Central memory CD4-positive, alpha-beta T cell (primary cell): ENCODE measurements at regions not wholly inside any gene's neighbourhood (a gene's known extent, or its start where the extent isn't known, plus 50 kb on each side); places are given as distances from the start of the nearest gene placed in this dataset.

Source experiments
- DNase-seq: peaks from one replicate; pipeline ENCODE4 v3.0.0; 2022

GRCh38 chr17:77366206-77366557, 225.4 kb downstream of the SEC14L1 start:
- DNase-seq: no peak

GRCh38 chr17:77366558-77367245, 225.9 kb downstream of the SEC14L1 start:
- no peak for DNase-seq

DNA sequence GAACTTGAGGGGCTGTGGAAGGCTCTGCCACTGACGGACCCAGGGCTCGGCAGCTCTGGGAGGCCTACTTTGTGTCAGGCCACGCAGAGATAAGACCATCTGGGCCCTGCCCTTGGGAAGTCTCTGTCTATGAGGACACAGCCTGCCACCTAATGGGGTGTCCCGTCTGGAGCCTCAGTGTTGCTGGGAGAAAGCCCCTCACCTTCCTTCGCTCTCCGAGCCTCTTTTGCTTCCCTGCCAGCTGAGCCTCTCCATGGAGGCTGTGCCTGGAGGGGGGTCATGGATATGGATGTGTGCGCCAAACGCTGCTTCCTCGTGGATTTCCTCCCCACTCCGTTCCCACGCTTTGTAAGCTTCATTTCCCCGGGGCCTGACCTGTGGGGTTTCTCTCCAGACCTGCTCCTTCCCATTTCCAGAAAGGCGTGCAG, 228.8 kb downstream of the SEC14L1 start:
- no peak for DNase-seq

GRCh38 chr17:77370586-77370985, 229.8 kb downstream of the SEC14L1 start:
- DNase-seq: no peak

- DNase-seq: no peak
Observed at GRCh38 chr17:77371117-77371887, 230.5 kb downstream of the SEC14L1 start.

GRCh38 chr17:77371888-77372443, 231.2 kb downstream of the SEC14L1 start:
- DNase-seq: no peak

GRCh38 chr17:77372444-77373298, 231.9 kb downstream of the SEC14L1 start:
- DNase-seq: peak; percentile 64

GRCh38 chr17:77373299-77374169, 232.8 kb downstream of the SEC14L1 start:
- DNase-seq: peak; percentile 49

- peak; percentile 74 for DNase-seq
Observed at GRCh38 chr17:77374170-77374936, 233.6 kb downstream of the SEC14L1 start.

- no peak for DNase-seq
Observed at GRCh38 chr17:77375108-77375916, 234.5 kb downstream of the SEC14L1 start.

GRCh38 chr17:77375917-77376651, 235.3 kb downstream of the SEC14L1 start:
- DNase-seq: peak; percentile 76

- no peak for DNase-seq
Observed at GRCh38 chr17:77376795-77377709, 236.3 kb downstream of the SEC14L1 start.

DNA sequence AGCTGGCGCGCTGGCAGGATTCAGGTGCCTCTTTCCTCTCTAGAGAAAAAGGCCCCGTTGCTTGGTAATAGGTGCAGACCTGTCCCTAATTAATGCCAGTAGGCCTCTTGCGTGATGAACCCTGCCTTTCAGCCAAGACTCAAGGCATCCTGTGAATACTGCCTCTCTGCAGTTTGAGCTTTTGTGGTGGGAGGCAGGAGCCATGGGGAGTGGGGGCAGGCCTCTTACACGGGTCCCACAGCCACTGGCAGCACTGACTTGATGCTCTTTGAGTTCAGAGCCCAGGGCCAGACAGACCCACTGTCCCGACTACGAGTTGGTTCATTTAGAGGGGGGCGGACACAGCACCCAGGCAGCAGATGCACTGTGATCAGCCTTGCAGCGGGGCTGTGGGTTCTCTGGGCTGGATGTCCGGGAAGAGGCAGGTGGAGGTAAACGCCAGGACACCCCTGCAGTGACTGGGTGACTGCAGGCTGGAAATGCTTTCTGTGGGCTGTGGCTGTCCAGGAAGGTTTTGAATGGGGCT, 237.0 kb downstream of the SEC14L1 start:
- no peak for DNase-seq

DNA sequence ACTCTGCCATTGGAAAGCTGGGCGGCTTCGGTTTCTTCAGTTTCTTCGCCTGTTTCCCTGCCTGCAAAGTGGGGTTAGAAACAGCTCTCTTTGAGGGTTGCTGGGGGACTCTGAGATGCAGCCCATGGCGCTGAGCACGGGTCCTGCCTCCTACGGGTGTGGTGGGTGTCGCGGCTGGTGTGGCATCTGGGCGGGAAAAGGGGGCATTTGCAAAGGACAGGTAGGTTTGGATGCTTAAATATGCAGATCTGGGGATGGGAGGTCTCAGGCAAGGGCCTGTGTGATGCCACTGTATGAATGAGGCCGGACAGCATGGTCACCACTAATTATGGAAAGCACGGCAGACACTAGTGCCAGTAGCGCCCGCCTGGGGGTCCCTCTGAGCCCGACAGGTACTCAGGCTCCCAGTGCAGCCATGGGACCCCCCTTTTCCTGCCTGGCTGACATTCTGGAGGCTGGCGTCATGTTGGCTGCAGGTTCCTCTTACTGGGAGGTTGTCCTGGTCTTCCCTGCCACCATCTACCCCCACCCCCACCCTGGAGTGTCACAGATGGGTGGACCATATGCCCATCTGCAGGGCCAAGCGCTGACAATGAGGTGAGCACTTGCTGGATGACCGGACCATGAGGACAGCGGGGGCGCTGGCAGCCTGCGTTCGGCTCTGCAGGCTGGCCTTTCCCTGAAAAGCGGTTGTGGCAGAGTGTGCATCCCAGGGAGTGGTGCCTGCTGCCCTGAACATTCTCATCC, 237.7 kb downstream of the SEC14L1 start:
- DNase-seq: no peak

GRCh38 chr17:77379065-77379428, 238.3 kb downstream of the SEC14L1 start:
- no peak for DNase-seq

- DNase-seq: no peak
Observed at GRCh38 chr17:77379832-77380231, 239.1 kb downstream of the SEC14L1 start.

- DNase-seq: no peak
Observed at GRCh38 chr17:77380395-77381184, 239.8 kb downstream of the SEC14L1 start.
